Fibroblast of mammary gland (primary cell): ENCODE measurements at regions not wholly inside any gene's neighbourhood (a gene's known extent, or its start where the extent isn't known, plus 50 kb on each side); places are given as distances from the start of the nearest gene placed in this dataset.

ENCODE experiments used
- DNase-seq: peaks from one replicate; pipeline ENCODE4 v3.0.0-alpha.2; 2010; ENCODE audit warnings: low read depth
- H3K4me3 ChIP-seq: 2 replicates; pipeline ENCODE4 v1.5.1; 2011; ENCODE audit warnings: low read depth, mild to moderate bottlenecking, low read length, moderate library complexity; ENCODE audit not compliant: control insufficient read depth
- CTCF ChIP-seq: conservative IDR thresholded peaks from 2 replicates; pipeline ENCODE4 v1.5.1; 2011; ENCODE audit warnings: low read depth, low read length, inconsistent platforms; ENCODE audit not compliant: control insufficient read depth, insufficient read depth

DNA sequence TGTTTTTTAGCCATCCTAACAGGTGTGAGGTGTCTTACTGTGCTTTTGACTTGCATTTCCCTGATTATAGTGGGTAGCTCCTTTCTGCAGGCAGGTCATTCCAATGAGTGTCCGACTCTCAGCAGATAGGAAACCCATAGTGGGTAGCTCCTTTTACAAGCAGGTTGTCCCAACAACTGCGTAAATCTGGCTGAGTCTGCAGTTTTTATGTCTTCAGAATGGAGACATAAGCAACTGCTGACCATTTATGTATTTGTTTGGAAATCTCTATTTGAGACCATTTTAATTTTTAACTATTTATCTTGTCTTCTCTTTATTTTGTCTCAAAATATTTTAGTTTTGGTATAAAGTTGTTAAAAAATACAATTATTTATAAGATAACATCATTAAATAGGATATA lies 839.4 kb downstream of the SLITRK6 start:
- TF ChIP-seq CTCF: no peak
- DNase-seq: no peak
- H3K4me3 ChIP-seq: no peak overlapping the region

GRCh38 chr13:84954636-84955035 lies 844.6 kb downstream of the SLITRK6 start:
- H3K4me3 ChIP-seq: no peak overlapping the region
- no peak for DNase-seq
- no peak for TF ChIP-seq CTCF

GRCh38 chr13:84951128-84951527 lies 848.1 kb downstream of the SLITRK6 start:
- DNase-seq: no peak
- TF ChIP-seq CTCF: no peak

DNA sequence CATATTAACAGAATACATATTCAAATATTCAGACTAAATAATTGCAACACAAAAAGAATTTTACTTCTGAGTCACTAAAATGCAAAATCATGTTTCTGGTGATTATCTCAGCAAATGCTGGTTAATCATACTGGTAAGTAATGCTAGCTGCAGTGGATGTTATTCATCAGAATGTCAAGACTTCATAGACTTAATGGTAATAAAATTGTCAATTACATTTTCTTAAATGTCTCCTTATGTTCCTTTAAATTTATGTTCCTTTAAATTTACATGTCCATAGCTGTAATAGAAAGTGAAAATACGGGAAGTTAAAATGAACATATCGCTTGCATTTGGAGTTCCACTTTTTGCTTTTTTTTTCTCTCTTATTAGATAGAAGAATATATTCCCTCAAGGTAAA lies 853.0 kb downstream of the SLITRK6 start:
- H3K4me3 ChIP-seq: no peak overlapping the region
- TF ChIP-seq CTCF: no peak
- no peak for DNase-seq

More at GRCh38 chr13:84951128-84951527, 848.1 kb downstream of the SLITRK6 start:
- H3K4me3 ChIP-seq: no peak overlapping the region

GRCh38 chr13:84940798-84941197 lies 858.4 kb downstream of the SLITRK6 start:
- no peak for DNase-seq
- H3K4me3 ChIP-seq: no peak overlapping the region
- TF ChIP-seq CTCF: no peak

GRCh38 chr13:84940167-84940566 lies 859.1 kb downstream of the SLITRK6 start:
- no peak for TF ChIP-seq CTCF
- DNase-seq: no peak
- H3K4me3 ChIP-seq: no peak overlapping the region

GRCh38 chr13:84934911-84935310 lies 864.3 kb downstream of the SLITRK6 start:
- no peak for DNase-seq
- no peak for TF ChIP-seq CTCF
- H3K4me3 ChIP-seq: no peak overlapping the region
